COLO668 (cell line): ENCODE measurements at regions not wholly inside any gene's neighbourhood (a gene's known extent, or its start where the extent isn't known, plus 50 kb on each side); places are given as distances from the start of the nearest gene placed in this dataset.

Source experiments
- DNase-seq: peaks from one replicate; lab custom pipeline; 2025; ENCODE audit not compliant: unreplicated experiment; lab: John Stamatoyannopoulos, UW

GRCh38 chr17:53996890-53997289, 174.2 kb downstream of the KIF2B start:
- DNase-seq, result no peak

- DNase-seq, result no peak
Measured at GRCh38 chr17:54007855-54008254, 185.1 kb downstream of the KIF2B start.

GRCh38 chr17:54009502-54009901, 186.8 kb downstream of the KIF2B start:
- no peak for DNase-seq

- no peak for DNase-seq
Measured at GRCh38 chr17:54013072-54013471, 190.3 kb downstream of the KIF2B start.

- DNase-seq, result no peak
Measured at GRCh38 chr17:54015734-54016133, 193.0 kb downstream of the KIF2B start.

- DNase-seq, result no peak
Measured at GRCh38 chr17:54021418-54021817, 198.7 kb downstream of the KIF2B start.

GRCh38 chr17:54028986-54029580, 206.4 kb downstream of the KIF2B start:
- no peak for DNase-seq

GRCh38 chr17:54029986-54030385, 207.3 kb downstream of the KIF2B start:
- no peak for DNase-seq

- DNase-seq, result no peak
Measured at GRCh38 chr17:54046570-54046969, 223.8 kb downstream of the KIF2B start.

- DNase-seq, result no peak
Measured at GRCh38 chr17:54063639-54064038, 240.9 kb downstream of the KIF2B start.

- no peak for DNase-seq
Measured at GRCh38 chr17:54085020-54085419, 262.3 kb downstream of the KIF2B start.

- no peak for DNase-seq
Measured at GRCh38 chr17:54085934-54086333, 263.2 kb downstream of the KIF2B start.

GRCh38 chr17:54096216-54096615, 273.5 kb downstream of the KIF2B start:
- DNase-seq, result no peak

GRCh38 chr17:54099221-54099620, 276.5 kb downstream of the KIF2B start:
- DNase-seq, result no peak

GRCh38 chr17:54102246-54102645, 279.5 kb downstream of the KIF2B start:
- no peak for DNase-seq

- DNase-seq, result no peak
Measured at GRCh38 chr17:54111576-54111975, 288.8 kb downstream of the KIF2B start.

GRCh38 chr17:54117452-54117851, 294.7 kb downstream of the KIF2B start:
- DNase-seq, result no peak

- DNase-seq, result no peak
Measured at GRCh38 chr17:54124456-54124855, 301.7 kb downstream of the KIF2B start.

GRCh38 chr17:54153423-54153822, 330.7 kb downstream of the KIF2B start:
- no peak for DNase-seq

GRCh38 chr17:54157542-54157941, 334.8 kb downstream of the KIF2B start:
- no peak for DNase-seq

GRCh38 chr17:54172096-54172984, 349.6 kb downstream of the KIF2B start:
- no peak for DNase-seq

- no peak for DNase-seq
Measured at GRCh38 chr17:54172985-54173316, 350.2 kb downstream of the KIF2B start.
